OCI-LY3 (cell line): ENCODE measurements at regions not wholly inside any gene's neighbourhood (a gene's known extent, or its start where the extent isn't known, plus 50 kb on each side); places are given as distances from the start of the nearest gene placed in this dataset.

Source experiments
- EZH2phosphoT487 ChIP-seq: fragments of 200-600 bp; shearing (Covaris generic); IDR thresholded peaks from 2 replicates; pipeline ENCODE4 v1.6.1; 2018; ENCODE audit warnings: antibody characterized with exemption, mixed run types, low read depth
- TF ChIP-seq, protein P1 (sequence below): fragments of 200-600, 300-600 bp; sonication (generic); IDR thresholded peaks from 2 replicates; pipeline ENCODE4 v1.5.1; 2014; ENCODE audit warnings: antibody characterized with exemption, low read length, low read depth

GRCh38 chr4:24729119-24729730, 66.1 kb upstream of the SOD3 start:
- TF ChIP-seq, protein P1, sequence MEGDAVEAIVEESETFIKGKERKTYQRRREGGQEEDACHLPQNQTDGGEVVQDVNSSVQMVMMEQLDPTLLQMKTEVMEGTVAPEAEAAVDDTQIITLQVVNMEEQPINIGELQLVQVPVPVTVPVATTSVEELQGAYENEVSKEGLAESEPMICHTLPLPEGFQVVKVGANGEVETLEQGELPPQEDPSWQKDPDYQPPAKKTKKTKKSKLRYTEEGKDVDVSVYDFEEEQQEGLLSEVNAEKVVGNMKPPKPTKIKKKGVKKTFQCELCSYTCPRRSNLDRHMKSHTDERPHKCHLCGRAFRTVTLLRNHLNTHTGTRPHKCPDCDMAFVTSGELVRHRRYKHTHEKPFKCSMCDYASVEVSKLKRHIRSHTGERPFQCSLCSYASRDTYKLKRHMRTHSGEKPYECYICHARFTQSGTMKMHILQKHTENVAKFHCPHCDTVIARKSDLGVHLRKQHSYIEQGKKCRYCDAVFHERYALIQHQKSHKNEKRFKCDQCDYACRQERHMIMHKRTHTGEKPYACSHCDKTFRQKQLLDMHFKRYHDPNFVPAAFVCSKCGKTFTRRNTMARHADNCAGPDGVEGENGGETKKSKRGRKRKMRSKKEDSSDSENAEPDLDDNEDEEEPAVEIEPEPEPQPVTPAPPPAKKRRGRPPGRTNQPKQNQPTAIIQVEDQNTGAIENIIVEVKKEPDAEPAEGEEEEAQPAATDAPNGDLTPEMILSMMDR: no peak
- TF ChIP-seq EZH2phosphoT487: no peak
